ENCODE measurements at regions not wholly inside any gene's neighbourhood (a gene's known extent, or its start where the extent isn't known, plus 50 kb on each side); places are given as distances from the start of the nearest gene placed in this dataset.

DNA sequence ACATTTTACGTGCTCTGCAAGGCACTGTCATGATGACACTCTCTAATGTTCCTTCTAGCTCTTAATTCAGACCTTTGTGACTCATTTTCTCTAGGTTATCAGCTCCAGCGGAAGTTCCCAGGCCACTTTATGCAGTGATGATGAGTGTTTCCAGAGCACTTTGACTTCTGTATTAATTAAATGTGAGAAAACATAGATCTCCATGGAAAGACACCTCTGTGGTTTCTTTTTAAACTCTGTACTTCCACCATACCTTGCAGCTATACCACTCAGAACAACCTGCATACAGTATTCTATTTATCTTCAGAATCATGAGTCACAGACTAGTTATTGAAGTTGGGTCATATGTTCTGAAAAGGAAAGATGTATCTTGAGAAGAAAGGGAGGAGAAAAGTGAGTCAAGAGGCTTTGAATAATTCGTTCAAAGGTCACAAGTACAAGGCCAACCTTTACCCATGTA, 175.6 kb upstream of the TENM4 start (continued):
- TF ChIP-seq, protein P1, sequence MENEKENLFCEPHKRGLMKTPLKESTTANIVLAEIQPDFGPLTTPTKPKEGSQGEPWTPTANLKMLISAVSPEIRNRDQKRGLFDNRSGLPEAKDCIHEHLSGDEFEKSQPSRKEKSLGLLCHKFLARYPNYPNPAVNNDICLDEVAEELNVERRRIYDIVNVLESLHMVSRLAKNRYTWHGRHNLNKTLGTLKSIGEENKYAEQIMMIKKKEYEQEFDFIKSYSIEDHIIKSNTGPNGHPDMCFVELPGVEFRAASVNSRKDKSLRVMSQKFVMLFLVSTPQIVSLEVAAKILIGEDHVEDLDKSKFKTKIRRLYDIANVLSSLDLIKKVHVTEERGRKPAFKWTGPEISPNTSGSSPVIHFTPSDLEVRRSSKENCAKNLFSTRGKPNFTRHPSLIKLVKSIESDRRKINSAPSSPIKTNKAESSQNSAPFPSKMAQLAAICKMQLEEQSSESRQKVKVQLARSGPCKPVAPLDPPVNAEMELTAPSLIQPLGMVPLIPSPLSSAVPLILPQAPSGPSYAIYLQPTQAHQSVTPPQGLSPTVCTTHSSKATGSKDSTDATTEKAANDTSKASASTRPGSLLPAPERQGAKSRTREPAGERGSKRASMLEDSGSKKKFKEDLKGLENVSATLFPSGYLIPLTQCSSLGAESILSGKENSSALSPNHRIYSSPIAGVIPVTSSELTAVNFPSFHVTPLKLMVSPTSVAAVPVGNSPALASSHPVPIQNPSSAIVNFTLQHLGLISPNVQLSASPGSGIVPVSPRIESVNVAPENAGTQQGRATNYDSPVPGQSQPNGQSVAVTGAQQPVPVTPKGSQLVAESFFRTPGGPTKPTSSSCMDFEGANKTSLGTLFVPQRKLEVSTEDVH (IDR thresholded peaks at IDR 0.05; ENCODE audit: low read depth, partially characterized antibody) = no peak
- TF ChIP-seq SMC3 (IDR thresholded peaks at IDR 0.05; ENCODE audit: borderline replicate concordance, low read length) (no peak), NR2C2 (IDR thresholded peaks at IDR 0.05; ENCODE audit: borderline replicate concordance, control insufficient read depth, insufficient read length, low read depth) (no peak)

DNA sequence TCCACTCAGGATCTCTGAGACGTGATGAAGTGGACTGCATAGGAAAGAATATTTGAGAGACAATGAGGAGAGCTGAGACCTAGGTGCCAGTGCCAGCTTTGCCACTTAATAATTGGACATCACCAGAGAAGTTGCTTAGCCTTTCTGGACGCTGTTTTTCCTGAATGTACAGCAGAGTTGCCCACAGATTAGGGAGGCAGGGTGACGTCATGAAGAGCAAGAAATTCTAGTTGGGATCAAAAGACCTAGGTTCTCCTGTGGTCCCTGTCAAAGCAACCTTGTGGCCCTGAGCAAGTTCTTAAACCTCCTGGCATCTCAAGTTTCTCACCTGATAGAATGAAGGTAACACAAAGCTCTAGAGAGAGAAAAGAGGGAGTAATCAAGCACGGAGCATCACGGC, 174.6 kb upstream of the TENM4 start:
- BruUV-seq (replicated peaks) = no TSS peak
- no peaks in the 10 kb centered on the region for H3K36me3 ChIP-seq (ENCODE audit: control insufficient read depth in 2 of 2, insufficient read depth in 2 of 2, low read length in 1 of 2)
- H3K4me3 ChIP-seq = no peak overlapping the region
- no peak for TF ChIP-seq ETV6 (conservative IDR thresholded peaks at IDR 0.05 in 1 of 2, IDR thresholded peaks at IDR 0.05 in 1 of 2; ENCODE audit: borderline replicate concordance in 1 of 2, low read depth in 1 of 2)
- no peak for TF ChIP-seq SREBF2 (IDR thresholded peaks at IDR 0.05; ENCODE audit: low read length)
- TF ChIP-seq MXI1 (IDR thresholded peaks at IDR 0.05; ENCODE audit: low read depth, low read length) = no peak
- TF ChIP-seq ZZZ3 (IDR thresholded peaks at IDR 0.05; ENCODE audit: control insufficient read depth, insufficient read length, low read depth) = no peak
- no peak for TF ChIP-seq POLR2A (IDR thresholded peaks at IDR 0.05; ENCODE audit: low read depth, low read length)
- no peak for TF ChIP-seq BHLHE40 (IDR thresholded peaks at IDR 0.05; ENCODE audit: borderline replicate concordance in 1 of 2, low read depth in 2 of 2, low read length in 1 of 2)
- TF ChIP-seq EGR1 (IDR thresholded peaks at IDR 0.05; ENCODE audit: borderline replicate concordance in 1 of 2, low read depth in 2 of 2, low read length in 2 of 2) = no peak
- no peak for TF ChIP-seq DPF2 (IDR thresholded peaks at IDR 0.05)
- TF ChIP-seq, protein P2, sequence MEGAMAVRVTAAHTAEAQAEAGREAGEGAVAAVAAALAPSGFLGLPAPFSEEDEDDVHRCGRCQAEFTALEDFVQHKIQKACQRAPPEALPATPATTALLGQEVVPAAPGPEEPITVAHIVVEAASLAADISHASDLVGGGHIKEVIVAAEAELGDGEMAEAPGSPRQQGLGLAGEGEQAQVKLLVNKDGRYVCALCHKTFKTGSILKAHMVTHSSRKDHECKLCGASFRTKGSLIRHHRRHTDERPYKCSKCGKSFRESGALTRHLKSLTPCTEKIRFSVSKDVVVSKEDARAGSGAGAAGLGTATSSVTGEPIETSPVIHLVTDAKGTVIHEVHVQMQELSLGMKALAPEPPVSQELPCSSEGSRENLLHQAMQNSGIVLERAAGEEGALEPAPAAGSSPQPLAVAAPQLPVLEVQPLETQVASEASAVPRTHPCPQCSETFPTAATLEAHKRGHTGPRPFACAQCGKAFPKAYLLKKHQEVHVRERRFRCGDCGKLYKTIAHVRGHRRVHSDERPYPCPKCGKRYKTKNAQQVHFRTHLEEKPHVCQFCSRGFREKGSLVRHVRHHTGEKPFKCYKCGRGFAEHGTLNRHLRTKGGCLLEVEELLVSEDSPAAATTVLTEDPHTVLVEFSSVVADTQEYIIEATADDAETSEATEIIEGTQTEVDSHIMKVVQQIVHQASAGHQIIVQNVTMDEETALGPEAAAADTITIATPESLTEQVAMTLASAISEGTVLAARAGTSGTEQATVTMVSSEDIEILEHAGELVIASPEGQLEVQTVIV (IDR thresholded peaks at IDR 0.05; ENCODE audit: borderline replicate concordance, partially characterized antibody) = no peak
- TF ChIP-seq PAX8 (IDR thresholded peaks at IDR 0.05) = no peak
- TF ChIP-seq KDM1A (IDR thresholded peaks at IDR 0.05; ENCODE audit: borderline replicate concordance) = no peak
- no peak for TF ChIP-seq GATAD2B (conservative IDR thresholded peaks at IDR 0.05; ENCODE audit: low read depth)
- no peak for TF ChIP-seq NR2C2 (IDR thresholded peaks at IDR 0.05; ENCODE audit: borderline replicate concordance, control insufficient read depth, insufficient read length, low read depth)
- FAIRE-seq (no peak), DNase-seq (ENCODE audit: low read depth, low spot score) (no peak), ATAC-seq (no peak)
- CTCF ChIA-PET = no interaction called here
- no peaks in the 10 kb centered on the region for H3K4me1 ChIP-seq (ENCODE audit: control insufficient read depth, insufficient read depth, low read length)
- H3K4me2 ChIP-seq (ENCODE audit: control insufficient read depth, insufficient read depth) = no peak overlapping the region
- H3K27me3 ChIP-seq (replicated peaks in 1 of 2; ENCODE audit: control insufficient read depth in 2 of 2, insufficient read depth in 2 of 2, low read length in 1 of 2) = 0 out of 4 replicates have a peak, but pooled peaks cover 0 to 2% of the 10 kb centered on the region in 2 experiments
- POLR2A ChIA-PET = no interaction called here
- H2AFZ ChIP-seq (ENCODE audit: control insufficient read depth, low read depth, low read length) = no peak overlapping the region
- no peak overlapping the region for H3K9ac ChIP-seq (ENCODE audit: control insufficient read depth, insufficient read depth, low read length)
- SMC1A ChIA-PET (ENCODE audit: uncharacterized antibody, unreplicated experiment) = no interaction called here
- RAD21 ChIA-PET (ENCODE audit: unreplicated experiment) = no interaction called here
- H3K79me2 ChIP-seq (ENCODE audit: control insufficient read depth, insufficient read depth, low read length) = no peaks in the 10 kb centered on the region
- H3K9me3 ChIP-seq (replicated peaks; ENCODE audit: control insufficient read depth, insufficient read depth, low read length) = no peaks in the 10 kb centered on the region
- H4K20me1 ChIP-seq (ENCODE audit: control insufficient read depth, insufficient read depth) = no peaks in the 10 kb centered on the region
- no peak overlapping the region for H3K27ac ChIP-seq (ENCODE audit: control insufficient read depth, insufficient read depth)
- WGBS (ENCODE audit: insufficient coverage, insufficient replicate concordance, low lambda C conversion rate, missing lambda C conversion rate) = 30% methylated on average over 5 of the region's 5 CpGs
- in situ Hi-C loops (cut with MboI) = no loop called here
- intact Hi-C loops (cut with micrococcal nuclease; ENCODE audit: unreplicated experiment) = no loop called here
